WTC11 (cell line): ENCODE measurements at regions not wholly inside any gene's neighbourhood (a gene's known extent, or its start where the extent isn't known, plus 50 kb on each side); places are given as distances from the start of the nearest gene placed in this dataset.

Source experiments
- ETV6 ChIP-seq: sonication (generic); formaldehyde crosslinking; IDR thresholded peaks from 2 replicates; pipeline ENCODE4 v1.8.1; 2022; ENCODE audit warnings: mild to moderate bottlenecking, missing genetic modification reagents
- KAT7 ChIP-seq: sonication (generic); formaldehyde crosslinking; IDR thresholded peaks from 2 replicates; pipeline ENCODE4 v1.8.1; 2023; ENCODE audit warnings: missing genetic modification reagents, mild to moderate bottlenecking, borderline replicate concordance
- RORB ChIP-seq: fragments of 250-450 bp; sonication (Bioruptor Pico); IDR thresholded peaks from 2 replicates; pipeline ENCODE4 v1.9.0; 2021; ENCODE audit warnings: mild to moderate bottlenecking
- SP1 ChIP-seq: sonication (generic); formaldehyde crosslinking; conservative IDR thresholded peaks from 2 replicates; pipeline ENCODE4 v1.8.1; 2022; ENCODE audit warnings: missing genetic modification reagents
- TEAD1 ChIP-seq: sonication (generic); formaldehyde crosslinking; IDR thresholded peaks from 2 replicates; pipeline ENCODE4 v1.8.0; 2022; ENCODE audit warnings: mild to moderate bottlenecking, missing genetic modification reagents
- ZNF121 ChIP-seq: sonication (generic); formaldehyde crosslinking; IDR thresholded peaks from 2 replicates; pipeline ENCODE4 v1.8.0; 2023; ENCODE audit warnings: missing genetic modification reagents
- ZNF138 ChIP-seq: sonication (generic); formaldehyde crosslinking; conservative IDR thresholded peaks from 2 replicates; pipeline ENCODE4 v1.8.1; 2022; ENCODE audit warnings: mild to moderate bottlenecking, moderate library complexity, missing genetic modification reagents
- TF ChIP-seq, protein P1 (sequence below): fragments of 200-600 bp; IDR thresholded peaks from 2 replicates; pipeline ENCODE4 v1.8.0; 2022; ENCODE audit warnings: antibody characterized with exemption
- TF ChIP-seq, protein P2 (sequence below): sonication (generic); formaldehyde crosslinking; IDR thresholded peaks from 2 replicates; pipeline ENCODE4 v1.8.0; 2022; ENCODE audit warnings: mild to moderate bottlenecking, missing genetic modification reagents
- TF ChIP-seq, protein P3 (sequence below): sonication (generic); formaldehyde crosslinking; IDR thresholded peaks from 2 replicates; pipeline ENCODE4 v1.8.1; 2023; ENCODE audit warnings: mild to moderate bottlenecking, moderate library complexity, missing genetic modification reagents
- TF ChIP-seq, protein P4 (sequence below): sonication (generic); formaldehyde crosslinking; IDR thresholded peaks from 2 replicates; pipeline ENCODE4 v1.8.0; 2023; ENCODE audit warnings: missing genetic modification reagents, mild to moderate bottlenecking, borderline replicate concordance
- TF ChIP-seq, protein P5 (sequence below): sonication (generic); formaldehyde crosslinking; IDR thresholded peaks from 2 replicates; pipeline ENCODE4 v1.8.1; 2022; ENCODE audit warnings: low read depth, missing genetic modification reagents, borderline replicate concordance
- TF ChIP-seq, protein P6 (sequence below): fragments of 250-450 bp; sonication (Bioruptor Pico); IDR thresholded peaks from 2 replicates; pipeline ENCODE4 v1.9.0; 2021; ENCODE audit warnings: mild to moderate bottlenecking, borderline replicate concordance
- TF ChIP-seq, protein P7 (sequence below): sonication (generic); formaldehyde crosslinking; IDR thresholded peaks from 2 replicates; pipeline ENCODE4 v1.8.1; 2023; ENCODE audit warnings: mild to moderate bottlenecking, missing genetic modification reagents

DNA sequence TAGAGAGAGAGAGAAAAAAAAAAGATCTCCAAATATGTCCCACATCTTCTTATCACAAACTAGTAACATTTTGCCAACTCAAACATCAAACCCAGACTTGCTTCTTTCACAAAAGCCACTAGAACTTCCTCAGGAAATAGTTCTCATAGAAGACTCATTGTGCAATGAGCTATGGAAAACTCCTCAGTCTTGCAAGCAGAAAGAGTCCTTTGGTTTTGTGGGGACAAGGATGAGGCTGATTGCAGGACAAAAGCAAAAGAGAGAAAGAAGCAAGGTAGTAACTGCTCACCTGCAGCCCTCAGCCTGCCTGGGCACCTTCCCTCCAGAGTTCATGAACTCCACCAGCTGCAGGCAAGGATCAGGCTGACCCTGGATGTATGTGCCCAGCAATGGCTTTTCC is 399.0 kb downstream of the IRX1 start:
- TF ChIP-seq ZNF138 (CRISPR knock-in tag) (no peak), ZNF121 (CRISPR knock-in tag) (no peak), TEAD1 (CRISPR knock-in tag) (no peak), RORB (CRISPR knock-in tag) (no peak), ETV6 (CRISPR knock-in tag) (no peak), KAT7 (CRISPR knock-in tag) (no peak), SP1 (CRISPR knock-in tag) (no peak)
- TF ChIP-seq, protein P1, sequence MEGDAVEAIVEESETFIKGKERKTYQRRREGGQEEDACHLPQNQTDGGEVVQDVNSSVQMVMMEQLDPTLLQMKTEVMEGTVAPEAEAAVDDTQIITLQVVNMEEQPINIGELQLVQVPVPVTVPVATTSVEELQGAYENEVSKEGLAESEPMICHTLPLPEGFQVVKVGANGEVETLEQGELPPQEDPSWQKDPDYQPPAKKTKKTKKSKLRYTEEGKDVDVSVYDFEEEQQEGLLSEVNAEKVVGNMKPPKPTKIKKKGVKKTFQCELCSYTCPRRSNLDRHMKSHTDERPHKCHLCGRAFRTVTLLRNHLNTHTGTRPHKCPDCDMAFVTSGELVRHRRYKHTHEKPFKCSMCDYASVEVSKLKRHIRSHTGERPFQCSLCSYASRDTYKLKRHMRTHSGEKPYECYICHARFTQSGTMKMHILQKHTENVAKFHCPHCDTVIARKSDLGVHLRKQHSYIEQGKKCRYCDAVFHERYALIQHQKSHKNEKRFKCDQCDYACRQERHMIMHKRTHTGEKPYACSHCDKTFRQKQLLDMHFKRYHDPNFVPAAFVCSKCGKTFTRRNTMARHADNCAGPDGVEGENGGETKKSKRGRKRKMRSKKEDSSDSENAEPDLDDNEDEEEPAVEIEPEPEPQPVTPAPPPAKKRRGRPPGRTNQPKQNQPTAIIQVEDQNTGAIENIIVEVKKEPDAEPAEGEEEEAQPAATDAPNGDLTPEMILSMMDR, result no peak
- TF ChIP-seq, protein P2, sequence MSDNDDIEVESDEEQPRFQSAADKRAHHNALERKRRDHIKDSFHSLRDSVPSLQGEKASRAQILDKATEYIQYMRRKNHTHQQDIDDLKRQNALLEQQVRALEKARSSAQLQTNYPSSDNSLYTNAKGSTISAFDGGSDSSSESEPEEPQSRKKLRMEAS (CRISPR knock-in tag), result no peak
- TF ChIP-seq, protein P3, sequence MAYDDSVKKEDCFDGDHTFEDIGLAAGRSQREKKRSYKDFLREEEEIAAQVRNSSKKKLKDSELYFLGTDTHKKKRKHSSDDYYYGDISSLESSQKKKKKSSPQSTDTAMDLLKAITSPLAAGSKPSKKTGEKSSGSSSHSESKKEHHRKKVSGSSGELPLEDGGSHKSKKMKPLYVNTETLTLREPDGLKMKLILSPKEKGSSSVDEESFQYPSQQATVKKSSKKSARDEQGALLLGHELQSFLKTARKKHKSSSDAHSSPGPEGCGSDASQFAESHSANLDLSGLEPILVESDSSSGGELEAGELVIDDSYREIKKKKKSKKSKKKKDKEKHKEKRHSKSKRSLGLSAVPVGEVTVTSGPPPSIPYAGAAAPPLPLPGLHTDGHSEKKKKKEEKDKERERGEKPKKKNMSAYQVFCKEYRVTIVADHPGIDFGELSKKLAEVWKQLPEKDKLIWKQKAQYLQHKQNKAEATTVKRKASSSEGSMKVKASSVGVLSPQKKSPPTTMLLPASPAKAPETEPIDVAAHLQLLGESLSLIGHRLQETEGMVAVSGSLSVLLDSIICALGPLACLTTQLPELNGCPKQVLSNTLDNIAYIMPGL (CRISPR knock-in tag), result no peak
- TF ChIP-seq, protein P4, sequence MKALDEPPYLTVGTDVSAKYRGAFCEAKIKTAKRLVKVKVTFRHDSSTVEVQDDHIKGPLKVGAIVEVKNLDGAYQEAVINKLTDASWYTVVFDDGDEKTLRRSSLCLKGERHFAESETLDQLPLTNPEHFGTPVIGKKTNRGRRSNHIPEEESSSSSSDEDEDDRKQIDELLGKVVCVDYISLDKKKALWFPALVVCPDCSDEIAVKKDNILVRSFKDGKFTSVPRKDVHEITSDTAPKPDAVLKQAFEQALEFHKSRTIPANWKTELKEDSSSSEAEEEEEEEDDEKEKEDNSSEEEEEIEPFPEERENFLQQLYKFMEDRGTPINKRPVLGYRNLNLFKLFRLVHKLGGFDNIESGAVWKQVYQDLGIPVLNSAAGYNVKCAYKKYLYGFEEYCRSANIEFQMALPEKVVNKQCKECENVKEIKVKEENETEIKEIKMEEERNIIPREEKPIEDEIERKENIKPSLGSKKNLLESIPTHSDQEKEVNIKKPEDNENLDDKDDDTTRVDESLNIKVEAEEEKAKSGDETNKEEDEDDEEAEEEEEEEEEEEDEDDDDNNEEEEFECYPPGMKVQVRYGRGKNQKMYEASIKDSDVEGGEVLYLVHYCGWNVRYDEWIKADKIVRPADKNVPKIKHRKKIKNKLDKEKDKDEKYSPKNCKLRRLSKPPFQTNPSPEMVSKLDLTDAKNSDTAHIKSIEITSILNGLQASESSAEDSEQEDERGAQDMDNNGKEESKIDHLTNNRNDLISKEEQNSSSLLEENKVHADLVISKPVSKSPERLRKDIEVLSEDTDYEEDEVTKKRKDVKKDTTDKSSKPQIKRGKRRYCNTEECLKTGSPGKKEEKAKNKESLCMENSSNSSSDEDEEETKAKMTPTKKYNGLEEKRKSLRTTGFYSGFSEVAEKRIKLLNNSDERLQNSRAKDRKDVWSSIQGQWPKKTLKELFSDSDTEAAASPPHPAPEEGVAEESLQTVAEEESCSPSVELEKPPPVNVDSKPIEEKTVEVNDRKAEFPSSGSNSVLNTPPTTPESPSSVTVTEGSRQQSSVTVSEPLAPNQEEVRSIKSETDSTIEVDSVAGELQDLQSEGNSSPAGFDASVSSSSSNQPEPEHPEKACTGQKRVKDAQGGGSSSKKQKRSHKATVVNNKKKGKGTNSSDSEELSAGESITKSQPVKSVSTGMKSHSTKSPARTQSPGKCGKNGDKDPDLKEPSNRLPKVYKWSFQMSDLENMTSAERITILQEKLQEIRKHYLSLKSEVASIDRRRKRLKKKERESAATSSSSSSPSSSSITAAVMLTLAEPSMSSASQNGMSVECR (CRISPR knock-in tag), result no peak
- TF ChIP-seq, protein P5, sequence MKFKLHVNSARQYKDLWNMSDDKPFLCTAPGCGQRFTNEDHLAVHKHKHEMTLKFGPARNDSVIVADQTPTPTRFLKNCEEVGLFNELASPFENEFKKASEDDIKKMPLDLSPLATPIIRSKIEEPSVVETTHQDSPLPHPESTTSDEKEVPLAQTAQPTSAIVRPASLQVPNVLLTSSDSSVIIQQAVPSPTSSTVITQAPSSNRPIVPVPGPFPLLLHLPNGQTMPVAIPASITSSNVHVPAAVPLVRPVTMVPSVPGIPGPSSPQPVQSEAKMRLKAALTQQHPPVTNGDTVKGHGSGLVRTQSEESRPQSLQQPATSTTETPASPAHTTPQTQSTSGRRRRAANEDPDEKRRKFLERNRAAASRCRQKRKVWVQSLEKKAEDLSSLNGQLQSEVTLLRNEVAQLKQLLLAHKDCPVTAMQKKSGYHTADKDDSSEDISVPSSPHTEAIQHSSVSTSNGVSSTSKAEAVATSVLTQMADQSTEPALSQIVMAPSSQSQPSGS (CRISPR knock-in tag), result no peak
- TF ChIP-seq, protein P6, sequence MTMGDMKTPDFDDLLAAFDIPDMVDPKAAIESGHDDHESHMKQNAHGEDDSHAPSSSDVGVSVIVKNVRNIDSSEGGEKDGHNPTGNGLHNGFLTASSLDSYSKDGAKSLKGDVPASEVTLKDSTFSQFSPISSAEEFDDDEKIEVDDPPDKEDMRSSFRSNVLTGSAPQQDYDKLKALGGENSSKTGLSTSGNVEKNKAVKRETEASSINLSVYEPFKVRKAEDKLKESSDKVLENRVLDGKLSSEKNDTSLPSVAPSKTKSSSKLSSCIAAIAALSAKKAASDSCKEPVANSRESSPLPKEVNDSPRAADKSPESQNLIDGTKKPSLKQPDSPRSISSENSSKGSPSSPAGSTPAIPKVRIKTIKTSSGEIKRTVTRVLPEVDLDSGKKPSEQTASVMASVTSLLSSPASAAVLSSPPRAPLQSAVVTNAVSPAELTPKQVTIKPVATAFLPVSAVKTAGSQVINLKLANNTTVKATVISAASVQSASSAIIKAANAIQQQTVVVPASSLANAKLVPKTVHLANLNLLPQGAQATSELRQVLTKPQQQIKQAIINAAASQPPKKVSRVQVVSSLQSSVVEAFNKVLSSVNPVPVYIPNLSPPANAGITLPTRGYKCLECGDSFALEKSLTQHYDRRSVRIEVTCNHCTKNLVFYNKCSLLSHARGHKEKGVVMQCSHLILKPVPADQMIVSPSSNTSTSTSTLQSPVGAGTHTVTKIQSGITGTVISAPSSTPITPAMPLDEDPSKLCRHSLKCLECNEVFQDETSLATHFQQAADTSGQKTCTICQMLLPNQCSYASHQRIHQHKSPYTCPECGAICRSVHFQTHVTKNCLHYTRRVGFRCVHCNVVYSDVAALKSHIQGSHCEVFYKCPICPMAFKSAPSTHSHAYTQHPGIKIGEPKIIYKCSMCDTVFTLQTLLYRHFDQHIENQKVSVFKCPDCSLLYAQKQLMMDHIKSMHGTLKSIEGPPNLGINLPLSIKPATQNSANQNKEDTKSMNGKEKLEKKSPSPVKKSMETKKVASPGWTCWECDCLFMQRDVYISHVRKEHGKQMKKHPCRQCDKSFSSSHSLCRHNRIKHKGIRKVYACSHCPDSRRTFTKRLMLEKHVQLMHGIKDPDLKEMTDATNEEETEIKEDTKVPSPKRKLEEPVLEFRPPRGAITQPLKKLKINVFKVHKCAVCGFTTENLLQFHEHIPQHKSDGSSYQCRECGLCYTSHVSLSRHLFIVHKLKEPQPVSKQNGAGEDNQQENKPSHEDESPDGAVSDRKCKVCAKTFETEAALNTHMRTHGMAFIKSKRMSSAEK (CRISPR knock-in tag), result no peak
- TF ChIP-seq, protein P7, sequence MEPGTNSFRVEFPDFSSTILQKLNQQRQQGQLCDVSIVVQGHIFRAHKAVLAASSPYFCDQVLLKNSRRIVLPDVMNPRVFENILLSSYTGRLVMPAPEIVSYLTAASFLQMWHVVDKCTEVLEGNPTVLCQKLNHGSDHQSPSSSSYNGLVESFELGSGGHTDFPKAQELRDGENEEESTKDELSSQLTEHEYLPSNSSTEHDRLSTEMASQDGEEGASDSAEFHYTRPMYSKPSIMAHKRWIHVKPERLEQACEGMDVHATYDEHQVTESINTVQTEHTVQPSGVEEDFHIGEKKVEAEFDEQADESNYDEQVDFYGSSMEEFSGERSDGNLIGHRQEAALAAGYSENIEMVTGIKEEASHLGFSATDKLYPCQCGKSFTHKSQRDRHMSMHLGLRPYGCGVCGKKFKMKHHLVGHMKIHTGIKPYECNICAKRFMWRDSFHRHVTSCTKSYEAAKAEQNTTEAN (CRISPR knock-in tag), result no peak
